ENCODE measurements at regions not wholly inside any gene's neighbourhood (a gene's known extent, or its start where the extent isn't known, plus 50 kb on each side); places are given as distances from the start of the nearest gene placed in this dataset.

DNA sequence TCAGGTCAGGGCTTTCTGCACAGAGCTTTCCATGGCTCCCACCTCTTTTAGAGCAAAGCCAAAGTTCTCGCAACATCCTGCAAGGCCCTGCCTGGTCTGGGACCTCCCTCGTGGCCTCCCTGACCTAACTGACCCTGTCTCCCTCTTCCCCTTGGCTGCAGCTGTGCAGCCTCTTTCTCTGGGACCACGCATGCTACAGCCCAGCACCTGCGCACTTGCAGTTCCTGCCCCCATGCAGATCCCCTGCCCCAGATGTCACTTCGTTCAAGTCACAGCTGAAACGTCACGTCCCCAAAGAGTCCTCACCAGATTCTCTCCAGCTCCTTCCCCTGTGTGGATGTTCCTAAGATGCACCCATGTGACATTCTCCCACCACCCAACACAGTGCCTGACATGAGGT, 61.2 kb upstream of the ZNF716 start:
- H3K27me3 Mint-ChIP-seq (ENCODE audit: low read depth, unreplicated experiment), result no peaks in the 10 kb centered on the region
- H3K27ac Mint-ChIP-seq (ENCODE audit: unreplicated experiment), result no peak overlapping the region
- peaks cover 13% of the 10 kb centered on the region for H3K9me3 ChIP-seq (ENCODE audit: insufficient read depth, low read depth, low read length)
- no peak for DNase-seq (ENCODE audit: low read depth)
- H2AFZ ChIP-seq (ENCODE audit: low read depth, low read length), result no peak overlapping the region
- no peaks in the 10 kb centered on the region for H3K4me1 Mint-ChIP-seq (ENCODE audit: low read depth, unreplicated experiment)
- H3K27me3 ChIP-seq (ENCODE audit: insufficient read depth, low read length), result no peaks in the 10 kb centered on the region
- H3K9ac ChIP-seq (ENCODE audit: low read length), result no peak overlapping the region
- H3K4me3 Mint-ChIP-seq (ENCODE audit: unreplicated experiment), result no peak overlapping the region
- no peak for FAIRE-seq
- TF ChIP-seq EZH2 (IDR thresholded peaks at IDR 0.05; ENCODE audit: insufficient read depth, low read length), result no peak
- TF ChIP-seq, protein P1, sequence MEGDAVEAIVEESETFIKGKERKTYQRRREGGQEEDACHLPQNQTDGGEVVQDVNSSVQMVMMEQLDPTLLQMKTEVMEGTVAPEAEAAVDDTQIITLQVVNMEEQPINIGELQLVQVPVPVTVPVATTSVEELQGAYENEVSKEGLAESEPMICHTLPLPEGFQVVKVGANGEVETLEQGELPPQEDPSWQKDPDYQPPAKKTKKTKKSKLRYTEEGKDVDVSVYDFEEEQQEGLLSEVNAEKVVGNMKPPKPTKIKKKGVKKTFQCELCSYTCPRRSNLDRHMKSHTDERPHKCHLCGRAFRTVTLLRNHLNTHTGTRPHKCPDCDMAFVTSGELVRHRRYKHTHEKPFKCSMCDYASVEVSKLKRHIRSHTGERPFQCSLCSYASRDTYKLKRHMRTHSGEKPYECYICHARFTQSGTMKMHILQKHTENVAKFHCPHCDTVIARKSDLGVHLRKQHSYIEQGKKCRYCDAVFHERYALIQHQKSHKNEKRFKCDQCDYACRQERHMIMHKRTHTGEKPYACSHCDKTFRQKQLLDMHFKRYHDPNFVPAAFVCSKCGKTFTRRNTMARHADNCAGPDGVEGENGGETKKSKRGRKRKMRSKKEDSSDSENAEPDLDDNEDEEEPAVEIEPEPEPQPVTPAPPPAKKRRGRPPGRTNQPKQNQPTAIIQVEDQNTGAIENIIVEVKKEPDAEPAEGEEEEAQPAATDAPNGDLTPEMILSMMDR (IDR thresholded peaks at IDR 0.05; ENCODE audit: insufficient read depth, low read depth, low read length), result no peak
- no peaks in the 10 kb centered on the region for H3K4me1 ChIP-seq (ENCODE audit: insufficient read depth, low read length)
- no peaks in the 10 kb centered on the region for H3K36me3 ChIP-seq (ENCODE audit: insufficient read depth, low read length)
- H3K36me3 Mint-ChIP-seq (ENCODE audit: low read depth, unreplicated experiment), result no peaks in the 10 kb centered on the region
- H3K4me2 ChIP-seq (ENCODE audit: low read length), result no peak overlapping the region
- no peak overlapping the region for H3K4me3 ChIP-seq (ENCODE audit: insufficient read depth, low read depth, low read length)
- no peak overlapping the region for H3K27ac ChIP-seq (ENCODE audit: low read depth, low read length)
- H3K79me2 ChIP-seq (ENCODE audit: insufficient read depth, low read length), result no peaks in the 10 kb centered on the region
- H4K20me1 ChIP-seq (ENCODE audit: insufficient read depth, low read length), result no peaks in the 10 kb centered on the region
- peaks cover 23% of the 10 kb centered on the region for H3K9me3 Mint-ChIP-seq (ENCODE audit: unreplicated experiment)

- FAIRE-seq, result no peak
These were observed 51.4 kb upstream of the ZNF716 start for GRCh38 chr7:57398548-57398947.

DNA sequence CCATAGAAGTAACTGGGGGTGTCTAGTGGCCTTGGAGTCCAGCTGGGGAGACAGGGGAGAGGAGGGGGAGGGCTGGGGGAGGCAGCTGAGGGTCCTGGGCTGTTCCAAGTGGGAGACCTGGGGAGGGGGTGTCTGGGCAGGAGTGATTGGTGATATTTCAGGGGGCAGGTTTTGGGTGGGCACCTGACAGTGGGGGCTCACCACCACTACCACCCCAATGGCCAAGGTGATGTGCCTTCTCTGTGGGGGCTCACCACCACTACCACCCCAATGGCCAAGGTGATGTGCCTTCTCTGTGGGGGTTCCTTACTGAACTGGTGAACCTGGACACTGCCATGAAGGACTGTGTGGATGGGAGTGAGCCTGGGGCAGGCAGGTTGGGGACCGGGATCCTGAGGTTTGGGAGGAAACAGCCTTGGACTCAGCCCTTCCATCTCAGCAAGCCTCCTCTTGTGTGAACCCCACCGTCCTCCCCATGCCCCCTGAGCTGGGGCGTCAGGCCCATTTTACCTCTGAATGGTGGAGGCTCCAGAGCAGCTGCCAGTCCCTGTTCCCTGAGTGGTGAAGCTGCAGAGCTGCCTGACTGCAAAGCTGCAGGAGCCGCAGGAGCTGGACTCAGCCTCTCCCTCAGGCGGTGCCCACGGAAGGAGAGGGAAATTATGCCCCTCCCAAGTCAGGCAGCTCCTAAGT, 50.6 kb upstream of the ZNF716 start:
- Histone ChIP-seq H3K27me3 (ENCODE audit: insufficient read depth, low read length) (no peaks in the 10 kb centered on the region), H3K9me3 (ENCODE audit: insufficient read depth, low read depth, low read length) (no peaks in the 10 kb centered on the region), H3K9ac (ENCODE audit: low read length) (no peak overlapping the region), H3K4me2 (ENCODE audit: low read length) (no peak overlapping the region), H3K4me1 (ENCODE audit: insufficient read depth, low read length) (no peaks in the 10 kb centered on the region), H4K20me1 (ENCODE audit: insufficient read depth, low read length) (no peaks in the 10 kb centered on the region), H3K79me2 (ENCODE audit: insufficient read depth, low read length) (no peaks in the 10 kb centered on the region), H2AFZ (ENCODE audit: low read depth, low read length) (no peak overlapping the region), H3K4me3 (ENCODE audit: insufficient read depth, low read depth, low read length) (no peak overlapping the region), H3K27ac (ENCODE audit: low read depth, low read length) (no peak overlapping the region), H3K36me3 (ENCODE audit: insufficient read depth, low read length) (no peaks in the 10 kb centered on the region)
- Mint-ChIP-seq H3K27me3 (ENCODE audit: low read depth, unreplicated experiment) (no peaks in the 10 kb centered on the region), H3K4me1 (ENCODE audit: low read depth, unreplicated experiment) (no peaks in the 10 kb centered on the region), H3K36me3 (ENCODE audit: low read depth, unreplicated experiment) (no peaks in the 10 kb centered on the region), H3K9me3 (ENCODE audit: unreplicated experiment) (peaks cover 22% of the 10 kb centered on the region), H3K4me3 (ENCODE audit: unreplicated experiment) (no peak overlapping the region), H3K27ac (ENCODE audit: unreplicated experiment) (no peak overlapping the region)
- DNase-seq (ENCODE audit: low read depth) (no peak), FAIRE-seq (no peak)
- TF ChIP-seq, protein P1 (IDR thresholded peaks at IDR 0.05; ENCODE audit: insufficient read depth, low read depth, low read length), result no peak
- no peak for TF ChIP-seq EZH2 (IDR thresholded peaks at IDR 0.05; ENCODE audit: insufficient read depth, low read length)

More at GRCh38 chr7:57398548-57398947, 51.4 kb upstream of the ZNF716 start:
- Mint-ChIP-seq H3K36me3 (ENCODE audit: low read depth, unreplicated experiment) (no peaks in the 10 kb centered on the region), H3K9me3 (ENCODE audit: unreplicated experiment) (peaks cover 21% of the 10 kb centered on the region), H3K27ac (ENCODE audit: unreplicated experiment) (no peak overlapping the region), H3K4me3 (ENCODE audit: unreplicated experiment) (no peak overlapping the region), H3K4me1 (ENCODE audit: low read depth, unreplicated experiment) (no peaks in the 10 kb centered on the region), H3K27me3 (ENCODE audit: low read depth, unreplicated experiment) (no peaks in the 10 kb centered on the region)
- Histone ChIP-seq H3K79me2 (ENCODE audit: insufficient read depth, low read length) (no peaks in the 10 kb centered on the region), H3K36me3 (ENCODE audit: insufficient read depth, low read length) (no peaks in the 10 kb centered on the region), H3K4me3 (ENCODE audit: insufficient read depth, low read depth, low read length) (no peak overlapping the region), H3K27me3 (ENCODE audit: insufficient read depth, low read length) (no peaks in the 10 kb centered on the region), H3K27ac (ENCODE audit: low read depth, low read length) (no peak overlapping the region), H4K20me1 (ENCODE audit: insufficient read depth, low read length) (no peaks in the 10 kb centered on the region), H3K4me1 (ENCODE audit: insufficient read depth, low read length) (no peaks in the 10 kb centered on the region), H2AFZ (ENCODE audit: low read depth, low read length) (no peak overlapping the region), H3K9ac (ENCODE audit: low read length) (no peak overlapping the region), H3K9me3 (ENCODE audit: insufficient read depth, low read depth, low read length) (no peaks in the 10 kb centered on the region), H3K4me2 (ENCODE audit: low read length) (no peak overlapping the region)
- DNase-seq (ENCODE audit: low read depth), result no peak
- TF ChIP-seq EZH2 (IDR thresholded peaks at IDR 0.05; ENCODE audit: insufficient read depth, low read length), result no peak
- TF ChIP-seq, protein P1 (IDR thresholded peaks at IDR 0.05; ENCODE audit: insufficient read depth, low read depth, low read length), result no peak
